Natural killer cell (primary cell): ENCODE measurements at regions not wholly inside any gene's neighbourhood (a gene's known extent, or its start where the extent isn't known, plus 50 kb on each side); places are given as distances from the start of the nearest gene placed in this dataset.

ENCODE experiments used
- ATAC-seq, 3 donors: fragments of 150-1000 bp in 2 of 3; fragments of 200-7000 bp in 1 of 3; cut with Tn5 transposase; 1 replicate in 1 of 3; 2 replicates in 2 of 3; pipeline ENCODE4 v1.10.0; 2021; ENCODE audit warnings: mild to moderate bottlenecking in 2 of 3, moderate library complexity in 2 of 3
- DNase-seq, 2 donors: peaks; one replicate each; pipeline versions ENCODE4 v3.0.0 to v3.0.0-alpha.2; 2013 to 2021; ENCODE audit warnings: mixed read lengths in 1 of 2
- H3K27ac ChIP-seq: one replicate; pipeline ENCODE4 v1.5.1; 2013; ENCODE audit warnings: mild to moderate bottlenecking, low read length
- H3K27me3 ChIP-seq: one replicate; pipeline ENCODE4 v1.6.1; 2013; ENCODE audit warnings: low read length; ENCODE audit not compliant: control insufficient read depth, insufficient read depth
- H3K36me3 ChIP-seq: one replicate; pipeline ENCODE4 v1.6.1; 2013; ENCODE audit warnings: low read length; ENCODE audit not compliant: control insufficient read depth, insufficient read depth
- H3K4me1 ChIP-seq: one replicate; pipeline ENCODE4 v1.6.1; 2013; ENCODE audit warnings: low read length; ENCODE audit not compliant: control insufficient read depth, insufficient read depth
- H3K4me3 ChIP-seq: one replicate; pipeline ENCODE4 v1.5.1; 2013; ENCODE audit warnings: low read length
- H3K9me3 ChIP-seq: one replicate; pipeline ENCODE4 v1.6.1; 2013; ENCODE audit warnings: low read length; ENCODE audit not compliant: control insufficient read depth, insufficient read depth
- H3K27ac Mint-ChIP-seq, 2 donors: one replicate each; pipeline ENCODE4 v1.8.0; 2022; ENCODE audit warnings: mild to moderate bottlenecking in 2 of 2, mixed read lengths in 2 of 2, moderate library complexity in 1 of 2
- H3K27me3 Mint-ChIP-seq, 2 donors: one replicate each; pipeline ENCODE4 v1.8.0; 2022; ENCODE audit warnings: low read depth in 2 of 2, mixed read lengths in 2 of 2
- H3K36me3 Mint-ChIP-seq: one replicate; pipeline ENCODE4 v1.8.0; 2022; ENCODE audit warnings: mixed read lengths
- H3K4me1 Mint-ChIP-seq, 2 donors: one replicate each; pipeline ENCODE4 v1.8.0; 2022; ENCODE audit warnings: mixed read lengths in 2 of 2
- H3K4me3 Mint-ChIP-seq: one replicate; pipeline ENCODE4 v1.8.0; 2022; ENCODE audit warnings: mild to moderate bottlenecking, moderate library complexity, mixed read lengths
- H3K9me3 Mint-ChIP-seq, 2 donors: one replicate each; pipeline ENCODE4 v1.8.0; 2022; ENCODE audit warnings: mixed read lengths in 2 of 2
- WGBS: methylation state at CpG from one replicate; pipeline ENCODE4 v1.1.7; 2013; ENCODE audit warnings: missing lambda C conversion rate; ENCODE audit not compliant: insufficient coverage; 5-methylcytosine and 5-hydroxymethylcytosine counted together
- intact Hi-C: fragments of 100-400 bp; cut with micrococcal nuclease; formaldehyde crosslinking; loops from one replicate; pipeline ENCODE4 v1.14.2; 2022
- TF ChIP-seq, protein P1 (sequence below): fragments of 200-600 bp; IDR thresholded peaks from one replicate; pipeline ENCODE4 v1.8.0; 2022; ENCODE audit warnings: antibody characterized with exemption

DNA sequence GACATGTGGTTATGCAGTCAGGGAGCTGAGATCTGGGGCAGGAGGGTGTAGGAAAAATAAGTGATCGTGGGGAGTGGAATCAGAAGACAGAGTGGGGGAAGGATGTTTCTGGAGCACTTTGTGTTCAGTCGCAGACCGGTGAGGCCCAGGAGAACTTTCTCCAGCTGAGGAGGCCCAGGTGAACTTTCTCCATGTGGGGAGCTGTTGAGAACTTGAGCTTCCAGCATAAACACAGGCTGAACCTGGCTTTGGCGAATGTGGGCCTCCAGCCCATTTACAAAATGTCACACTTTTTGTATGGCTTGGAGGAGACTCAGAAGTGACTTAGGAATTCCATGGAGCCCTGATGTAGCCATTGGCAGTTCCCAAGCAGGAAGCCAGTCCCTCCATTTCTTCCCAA lies 108.5 kb downstream of the VAPA start:
- Mint-ChIP-seq H3K36me3 (no peaks in the 10 kb centered on the region), H3K4me3 (no peak overlapping the region), H3K27ac (no peak overlapping the region), H3K9me3 (no peaks in the 10 kb centered on the region), H3K4me1 (no peaks in the 10 kb centered on the region), H3K27me3 (peaks cover 0 to 4% of the 10 kb centered on the region in 2 donors)
- H3K27ac ChIP-seq, result no peak overlapping the region
- intact Hi-C loops, result no loop called here
- ATAC-seq (no peak), DNase-seq (no peak)
- 91% methylated on average over 4 of the region's 4 CpGs for WGBS
- H3K27me3 ChIP-seq, result no peaks in the 10 kb centered on the region
- no peak overlapping the region for H3K4me3 ChIP-seq
- no peaks in the 10 kb centered on the region for H3K9me3 ChIP-seq
- H3K4me1 ChIP-seq, result no peaks in the 10 kb centered on the region
- TF ChIP-seq, protein P1, sequence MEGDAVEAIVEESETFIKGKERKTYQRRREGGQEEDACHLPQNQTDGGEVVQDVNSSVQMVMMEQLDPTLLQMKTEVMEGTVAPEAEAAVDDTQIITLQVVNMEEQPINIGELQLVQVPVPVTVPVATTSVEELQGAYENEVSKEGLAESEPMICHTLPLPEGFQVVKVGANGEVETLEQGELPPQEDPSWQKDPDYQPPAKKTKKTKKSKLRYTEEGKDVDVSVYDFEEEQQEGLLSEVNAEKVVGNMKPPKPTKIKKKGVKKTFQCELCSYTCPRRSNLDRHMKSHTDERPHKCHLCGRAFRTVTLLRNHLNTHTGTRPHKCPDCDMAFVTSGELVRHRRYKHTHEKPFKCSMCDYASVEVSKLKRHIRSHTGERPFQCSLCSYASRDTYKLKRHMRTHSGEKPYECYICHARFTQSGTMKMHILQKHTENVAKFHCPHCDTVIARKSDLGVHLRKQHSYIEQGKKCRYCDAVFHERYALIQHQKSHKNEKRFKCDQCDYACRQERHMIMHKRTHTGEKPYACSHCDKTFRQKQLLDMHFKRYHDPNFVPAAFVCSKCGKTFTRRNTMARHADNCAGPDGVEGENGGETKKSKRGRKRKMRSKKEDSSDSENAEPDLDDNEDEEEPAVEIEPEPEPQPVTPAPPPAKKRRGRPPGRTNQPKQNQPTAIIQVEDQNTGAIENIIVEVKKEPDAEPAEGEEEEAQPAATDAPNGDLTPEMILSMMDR, result no peak
- no peaks in the 10 kb centered on the region for H3K36me3 ChIP-seq

- 73% methylated on average over 10 of the region's 10 CpGs for WGBS
- H3K9me3 ChIP-seq, result no peaks in the 10 kb centered on the region
- H3K36me3 ChIP-seq, result no peaks in the 10 kb centered on the region
- H3K36me3 Mint-ChIP-seq, result no peaks in the 10 kb centered on the region
- H3K27ac ChIP-seq, result no peak overlapping the region
- H3K27ac Mint-ChIP-seq, result no peak overlapping the region
- H3K4me1 Mint-ChIP-seq, result no peaks in the 10 kb centered on the region
- intact Hi-C loops, result no loop called here
- H3K4me1 ChIP-seq, result no peaks in the 10 kb centered on the region
- H3K9me3 Mint-ChIP-seq, result no peaks in the 10 kb centered on the region
- no peak overlapping the region for H3K4me3 Mint-ChIP-seq
- no peak for DNase-seq
- peaks cover 0 to 4% of the 10 kb centered on the region in 2 donors for H3K27me3 Mint-ChIP-seq
- no peak overlapping the region for H3K4me3 ChIP-seq
- H3K27me3 ChIP-seq, result no peaks in the 10 kb centered on the region
- TF ChIP-seq, protein P1, result no peak
- no peak for ATAC-seq
These were observed 110.2 kb downstream of the VAPA start for GRCh38 chr18:10023853-10024570.

- H3K36me3 Mint-ChIP-seq, result no peaks in the 10 kb centered on the region
- H3K27ac ChIP-seq, result no peak overlapping the region
- no peaks in the 10 kb centered on the region for H3K36me3 ChIP-seq
- 86% methylated on average over 15 of the region's 15 CpGs for WGBS
- ATAC-seq (no peak), DNase-seq (no peak)
- no peaks in the 10 kb centered on the region for H3K9me3 Mint-ChIP-seq
- H3K27ac Mint-ChIP-seq, result no peak overlapping the region
- no peaks in the 10 kb centered on the region for H3K4me1 Mint-ChIP-seq
- no peaks in the 10 kb centered on the region for H3K27me3 ChIP-seq
- H3K4me3 Mint-ChIP-seq, result no peak overlapping the region
- H3K9me3 ChIP-seq, result no peaks in the 10 kb centered on the region
- peaks cover 0 to 5% of the 10 kb centered on the region in 2 donors for H3K27me3 Mint-ChIP-seq
- TF ChIP-seq, protein P1, result no peak
- intact Hi-C loops, result no loop called here
- H3K4me1 ChIP-seq, result no peaks in the 10 kb centered on the region
- H3K4me3 ChIP-seq, result no peak overlapping the region
These were observed 112.2 kb downstream of the VAPA start for GRCh38 chr18:10025711-10026670.
